ENCODE measurements at regions not wholly inside any gene's neighbourhood (a gene's known extent, or its start where the extent isn't known, plus 50 kb on each side); places are given as distances from the start of the nearest gene placed in this dataset.
"Not testable (repeated sequence)": the region's sequence is repeated elsewhere in the genome, so short reads cannot be mapped to it uniquely, and the experiment has no call there.

GRCh38 chr2:4930704-4931103 lies 761.5 kb upstream of the SOX11 start:
- TF ChIP-seq, protein P1, sequence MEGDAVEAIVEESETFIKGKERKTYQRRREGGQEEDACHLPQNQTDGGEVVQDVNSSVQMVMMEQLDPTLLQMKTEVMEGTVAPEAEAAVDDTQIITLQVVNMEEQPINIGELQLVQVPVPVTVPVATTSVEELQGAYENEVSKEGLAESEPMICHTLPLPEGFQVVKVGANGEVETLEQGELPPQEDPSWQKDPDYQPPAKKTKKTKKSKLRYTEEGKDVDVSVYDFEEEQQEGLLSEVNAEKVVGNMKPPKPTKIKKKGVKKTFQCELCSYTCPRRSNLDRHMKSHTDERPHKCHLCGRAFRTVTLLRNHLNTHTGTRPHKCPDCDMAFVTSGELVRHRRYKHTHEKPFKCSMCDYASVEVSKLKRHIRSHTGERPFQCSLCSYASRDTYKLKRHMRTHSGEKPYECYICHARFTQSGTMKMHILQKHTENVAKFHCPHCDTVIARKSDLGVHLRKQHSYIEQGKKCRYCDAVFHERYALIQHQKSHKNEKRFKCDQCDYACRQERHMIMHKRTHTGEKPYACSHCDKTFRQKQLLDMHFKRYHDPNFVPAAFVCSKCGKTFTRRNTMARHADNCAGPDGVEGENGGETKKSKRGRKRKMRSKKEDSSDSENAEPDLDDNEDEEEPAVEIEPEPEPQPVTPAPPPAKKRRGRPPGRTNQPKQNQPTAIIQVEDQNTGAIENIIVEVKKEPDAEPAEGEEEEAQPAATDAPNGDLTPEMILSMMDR (conservative IDR thresholded peaks at IDR 0.05), result no peak
- Mint-ChIP-seq H3K4me3 (no peak overlapping the region), H3K9me3 (peaks cover 9% of the 10 kb centered on the region), H3K36me3 (ENCODE audit: low read depth) (peaks cover 2% of the 10 kb centered on the region), H3K27ac (ENCODE audit: unreplicated experiment) (no peak overlapping the region), H3K27me3 (ENCODE audit: low read depth) (no peaks in the 10 kb centered on the region), H3K4me1 (peaks cover 15% of the 10 kb centered on the region)
- no peak for DNase-seq (ENCODE audit: low read depth, low spot score)

- Mint-ChIP-seq H3K9me3 (peaks cover 9% of the 10 kb centered on the region), H3K27ac (ENCODE audit: unreplicated experiment) (no peak overlapping the region), H3K36me3 (ENCODE audit: low read depth) (peaks cover 2% of the 10 kb centered on the region), H3K27me3 (ENCODE audit: low read depth) (no peaks in the 10 kb centered on the region), H3K4me3 (no peak overlapping the region), H3K4me1 (peaks cover 17% of the 10 kb centered on the region)
- TF ChIP-seq, protein P1 (conservative IDR thresholded peaks at IDR 0.05), result no peak
- no peak for DNase-seq (ENCODE audit: low read depth, low spot score)
Measured at GRCh38 chr2:4931721-4932365, 760.3 kb upstream of the SOX11 start.

DNA sequence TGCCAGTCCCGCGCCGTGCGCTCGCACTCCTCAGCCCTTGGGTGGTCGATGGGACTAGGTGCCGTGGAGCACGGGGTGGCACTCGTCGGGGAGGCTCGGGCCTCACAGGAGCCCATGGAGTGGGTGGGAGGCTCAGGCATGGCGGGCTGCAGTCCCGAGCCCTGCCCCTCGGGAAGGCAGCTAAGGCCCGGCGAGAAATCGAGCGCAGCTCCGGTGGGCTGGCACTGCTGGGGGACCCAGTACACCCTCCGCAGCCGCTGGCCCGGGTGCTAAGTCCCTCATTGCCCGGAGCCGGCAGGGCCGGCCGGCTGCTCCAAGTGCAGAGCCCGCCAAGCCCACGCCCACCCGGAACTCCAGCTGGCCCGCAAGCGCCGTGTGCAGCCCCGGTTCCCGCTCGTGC lies 756.9 kb upstream of the SOX11 start:
- H3K27me3 Mint-ChIP-seq (ENCODE audit: low read depth); H3K27ac Mint-ChIP-seq (ENCODE audit: unreplicated experiment); H3K9me3 Mint-ChIP-seq; H3K36me3 Mint-ChIP-seq (ENCODE audit: low read depth); DNase-seq (ENCODE audit: low read depth, low spot score); H3K4me3 Mint-ChIP-seq: not testable (repeated sequence)
- H3K4me1 Mint-ChIP-seq, result peaks cover 31% of the 10 kb centered on the region

- DNase-seq (ENCODE audit: low read depth, low spot score), result no peak
- TF ChIP-seq, protein P1 (conservative IDR thresholded peaks at IDR 0.05), result no peak
- no peak overlapping the region for H3K4me3 Mint-ChIP-seq
- H3K36me3 Mint-ChIP-seq (ENCODE audit: low read depth), result peaks cover 2% of the 10 kb centered on the region
- peaks cover 8% of the 10 kb centered on the region for H3K9me3 Mint-ChIP-seq
- H3K4me1 Mint-ChIP-seq, result peaks cover 16% of the 10 kb centered on the region
- no peaks in the 10 kb centered on the region for H3K27me3 Mint-ChIP-seq (ENCODE audit: low read depth)
- H3K27ac Mint-ChIP-seq (ENCODE audit: unreplicated experiment), result peak overlapping the region; percentile 31
Measured at GRCh38 chr2:4937550-4937949, 754.6 kb upstream of the SOX11 start.

- no peak overlapping the region for H3K4me3 Mint-ChIP-seq
- H3K4me1 Mint-ChIP-seq, result peaks cover 16% of the 10 kb centered on the region
- no peaks in the 10 kb centered on the region for H3K27me3 Mint-ChIP-seq (ENCODE audit: low read depth)
- no peak for DNase-seq (ENCODE audit: low read depth, low spot score)
- H3K27ac Mint-ChIP-seq (ENCODE audit: unreplicated experiment), result no peak overlapping the region
- peaks cover 2% of the 10 kb centered on the region for H3K36me3 Mint-ChIP-seq (ENCODE audit: low read depth)
- peaks cover 8% of the 10 kb centered on the region for H3K9me3 Mint-ChIP-seq
- TF ChIP-seq, protein P1 (conservative IDR thresholded peaks at IDR 0.05), result no peak
Measured at GRCh38 chr2:4938206-4938605, 754.0 kb upstream of the SOX11 start.

GRCh38 chr2:4942441-4942840 lies 749.7 kb upstream of the SOX11 start:
- H3K9me3 Mint-ChIP-seq, result peaks cover 3% of the 10 kb centered on the region
- H3K4me3 Mint-ChIP-seq, result no peak overlapping the region
- H3K27ac Mint-ChIP-seq (ENCODE audit: unreplicated experiment), result no peak overlapping the region
- no peaks in the 10 kb centered on the region for H3K36me3 Mint-ChIP-seq (ENCODE audit: low read depth)
- H3K27me3 Mint-ChIP-seq (ENCODE audit: low read depth), result no peaks in the 10 kb centered on the region
- TF ChIP-seq, protein P1 (conservative IDR thresholded peaks at IDR 0.05), result no peak
- no peak for DNase-seq (ENCODE audit: low read depth, low spot score)
- peaks cover 8% of the 10 kb centered on the region for H3K4me1 Mint-ChIP-seq

All from neural crest cell (in vitro differentiated cells).